Body of pancreas (tissue), 4 donors: ENCODE measurements at regions not wholly inside any gene's neighbourhood (a gene's known extent, or its start where the extent isn't known, plus 50 kb on each side); places are given as distances from the start of the nearest gene placed in this dataset.

Experiments
- CTCF ChIP-seq, 7 experiments: fragments of 450-650 bp in 4 of 7; fragments of 200-600 bp in 3 of 7; sonication (generic) in 3 of 7; IDR thresholded peaks; one replicate each; pipeline ENCODE4 v1.5.1; 2016 to 2019; ENCODE audit warnings: antibody characterized with exemption in 7 of 7
- POLR2A ChIP-seq, 3 donors: fragments of 450-650 bp; IDR thresholded peaks; one replicate each; pipeline ENCODE4 v1.6.1; 2016; ENCODE audit warnings: antibody characterized with exemption in 3 of 3, mild to moderate bottlenecking in 2 of 3

- TF ChIP-seq CTCF (IDR thresholded peaks at IDR 0.05), result no peak
- TF ChIP-seq POLR2A (IDR thresholded peaks at IDR 0.05), result no peak
Observed at GRCh38 chr14:22485649-22486048, 103.4 kb downstream of the DAD1 start.
